ENCODE measurements at regions not wholly inside any gene's neighbourhood (a gene's known extent, or its start where the extent isn't known, plus 50 kb on each side); places are given as distances from the start of the nearest gene placed in this dataset.

DNA sequence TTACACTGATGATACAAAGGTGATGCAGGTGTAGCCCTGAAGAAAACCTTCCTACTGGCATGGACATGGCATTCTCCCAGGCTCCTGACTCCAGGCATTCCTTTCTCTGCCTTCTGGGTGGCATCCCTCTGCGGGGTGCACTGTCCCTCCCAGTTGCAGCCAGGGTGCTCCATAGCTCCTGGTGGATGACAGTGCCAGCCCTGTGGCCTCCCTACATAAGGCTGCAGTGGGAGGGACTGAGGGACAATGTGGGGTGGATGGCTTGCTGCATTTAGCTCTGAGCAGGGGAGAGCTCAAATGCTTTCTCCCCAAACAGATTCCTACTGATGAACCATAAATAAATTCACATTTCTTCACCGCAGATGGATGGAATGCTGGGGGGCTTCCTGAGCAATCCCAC is 97.0 kb upstream of the GJB5 start:
- POLR2A ChIA-PET: no interaction called here
- in situ Hi-C loops (cut with HindIII; ENCODE audit: low pct_unique_long_range_greater_than_20kb, low sequenced_read_pairs): no loop called here
- H3K27me3 ChIP-seq (ENCODE audit: control insufficient read depth, insufficient read depth, low read length): peaks cover 6% of the 10 kb centered on the region
- H3K4me3 ChIP-seq (ENCODE audit: low read depth in 2 of 2, low read length in 2 of 2): no peak overlapping the region
- CTCF ChIA-PET: no interaction called here
- ATAC-seq: no peak
- H3K27ac ChIP-seq (ENCODE audit: low read length): no peak overlapping the region
- no peaks in the 10 kb centered on the region for H3K4me1 ChIP-seq (ENCODE audit: control insufficient read depth, insufficient read depth, low read length)
- no peaks in the 10 kb centered on the region for H3K36me3 ChIP-seq (ENCODE audit: control insufficient read depth, insufficient read depth, low read length)
- no peaks in the 10 kb centered on the region for H3K9me3 ChIP-seq (ENCODE audit: control insufficient read depth, insufficient read depth, low read depth, low read length)
- BruUV-seq (replicated peaks): no TSS peak
- DNase-seq (ENCODE audit: low read depth, low spot score): no peak
- TF ChIP-seq POLR2AphosphoS5 (IDR thresholded peaks at IDR 0.05; ENCODE audit: low read depth, low read length) (no peak), TCF7L2 (IDR thresholded peaks at IDR 0.05; ENCODE audit: low read depth, low read length) (no peak), SIN3A (IDR thresholded peaks at IDR 0.05; ENCODE audit: borderline replicate concordance, insufficient read depth, low read depth, low read length) (no peak)
- TF ChIP-seq, protein P1, sequence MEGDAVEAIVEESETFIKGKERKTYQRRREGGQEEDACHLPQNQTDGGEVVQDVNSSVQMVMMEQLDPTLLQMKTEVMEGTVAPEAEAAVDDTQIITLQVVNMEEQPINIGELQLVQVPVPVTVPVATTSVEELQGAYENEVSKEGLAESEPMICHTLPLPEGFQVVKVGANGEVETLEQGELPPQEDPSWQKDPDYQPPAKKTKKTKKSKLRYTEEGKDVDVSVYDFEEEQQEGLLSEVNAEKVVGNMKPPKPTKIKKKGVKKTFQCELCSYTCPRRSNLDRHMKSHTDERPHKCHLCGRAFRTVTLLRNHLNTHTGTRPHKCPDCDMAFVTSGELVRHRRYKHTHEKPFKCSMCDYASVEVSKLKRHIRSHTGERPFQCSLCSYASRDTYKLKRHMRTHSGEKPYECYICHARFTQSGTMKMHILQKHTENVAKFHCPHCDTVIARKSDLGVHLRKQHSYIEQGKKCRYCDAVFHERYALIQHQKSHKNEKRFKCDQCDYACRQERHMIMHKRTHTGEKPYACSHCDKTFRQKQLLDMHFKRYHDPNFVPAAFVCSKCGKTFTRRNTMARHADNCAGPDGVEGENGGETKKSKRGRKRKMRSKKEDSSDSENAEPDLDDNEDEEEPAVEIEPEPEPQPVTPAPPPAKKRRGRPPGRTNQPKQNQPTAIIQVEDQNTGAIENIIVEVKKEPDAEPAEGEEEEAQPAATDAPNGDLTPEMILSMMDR (IDR thresholded peaks at IDR 0.05): no peak
- TF ChIP-seq, protein P2, sequence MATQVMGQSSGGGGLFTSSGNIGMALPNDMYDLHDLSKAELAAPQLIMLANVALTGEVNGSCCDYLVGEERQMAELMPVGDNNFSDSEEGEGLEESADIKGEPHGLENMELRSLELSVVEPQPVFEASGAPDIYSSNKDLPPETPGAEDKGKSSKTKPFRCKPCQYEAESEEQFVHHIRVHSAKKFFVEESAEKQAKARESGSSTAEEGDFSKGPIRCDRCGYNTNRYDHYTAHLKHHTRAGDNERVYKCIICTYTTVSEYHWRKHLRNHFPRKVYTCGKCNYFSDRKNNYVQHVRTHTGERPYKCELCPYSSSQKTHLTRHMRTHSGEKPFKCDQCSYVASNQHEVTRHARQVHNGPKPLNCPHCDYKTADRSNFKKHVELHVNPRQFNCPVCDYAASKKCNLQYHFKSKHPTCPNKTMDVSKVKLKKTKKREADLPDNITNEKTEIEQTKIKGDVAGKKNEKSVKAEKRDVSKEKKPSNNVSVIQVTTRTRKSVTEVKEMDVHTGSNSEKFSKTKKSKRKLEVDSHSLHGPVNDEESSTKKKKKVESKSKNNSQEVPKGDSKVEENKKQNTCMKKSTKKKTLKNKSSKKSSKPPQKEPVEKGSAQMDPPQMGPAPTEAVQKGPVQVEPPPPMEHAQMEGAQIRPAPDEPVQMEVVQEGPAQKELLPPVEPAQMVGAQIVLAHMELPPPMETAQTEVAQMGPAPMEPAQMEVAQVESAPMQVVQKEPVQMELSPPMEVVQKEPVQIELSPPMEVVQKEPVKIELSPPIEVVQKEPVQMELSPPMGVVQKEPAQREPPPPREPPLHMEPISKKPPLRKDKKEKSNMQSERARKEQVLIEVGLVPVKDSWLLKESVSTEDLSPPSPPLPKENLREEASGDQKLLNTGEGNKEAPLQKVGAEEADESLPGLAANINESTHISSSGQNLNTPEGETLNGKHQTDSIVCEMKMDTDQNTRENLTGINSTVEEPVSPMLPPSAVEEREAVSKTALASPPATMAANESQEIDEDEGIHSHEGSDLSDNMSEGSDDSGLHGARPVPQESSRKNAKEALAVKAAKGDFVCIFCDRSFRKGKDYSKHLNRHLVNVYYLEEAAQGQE (IDR thresholded peaks at IDR 0.05; ENCODE audit: insufficient read depth in 1 of 2, low read depth in 2 of 2, low read length in 1 of 2): no peak
- intact Hi-C loops (cut with micrococcal nuclease; ENCODE audit: unreplicated experiment): no loop called here

DNA sequence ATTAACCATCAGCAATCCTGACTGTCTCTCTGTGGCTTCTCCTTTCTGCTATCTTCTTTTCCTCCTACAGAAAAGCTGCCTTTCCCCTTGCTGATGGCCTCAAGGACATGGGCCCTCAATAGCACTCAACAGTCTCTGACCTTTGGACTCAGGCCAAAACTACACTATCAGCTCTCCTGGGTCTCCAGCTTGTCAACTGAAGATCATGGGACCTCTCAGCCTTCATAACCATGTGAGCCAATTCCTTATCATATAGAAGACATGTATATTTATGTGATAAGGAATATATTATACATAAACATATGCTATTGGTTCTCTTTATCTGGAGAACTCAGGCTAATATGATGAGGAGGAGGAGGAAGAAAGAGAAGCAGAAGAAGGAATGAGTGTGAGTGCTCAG is 91.8 kb upstream of the GJB5 start:
- no peaks in the 10 kb centered on the region for H3K4me1 ChIP-seq (ENCODE audit: control insufficient read depth, insufficient read depth, low read length)
- no TSS peak for BruUV-seq (replicated peaks)

More for the DNA sequence above, 91.8 kb upstream of the GJB5 start:
- intact Hi-C loops (cut with micrococcal nuclease; ENCODE audit: unreplicated experiment) (no loop called here), in situ Hi-C loops (cut with HindIII; ENCODE audit: low pct_unique_long_range_greater_than_20kb, low sequenced_read_pairs) (no loop called here)
- H3K36me3 ChIP-seq (ENCODE audit: control insufficient read depth, insufficient read depth, low read length): no peaks in the 10 kb centered on the region
- H3K4me3 ChIP-seq (ENCODE audit: low read depth in 2 of 2, low read length in 2 of 2): no peak overlapping the region
- POLR2A ChIA-PET: no interaction called here
- CTCF ChIA-PET: no interaction called here
- no peak overlapping the region for H3K27ac ChIP-seq (ENCODE audit: low read length)
- no peaks in the 10 kb centered on the region for H3K9me3 ChIP-seq (ENCODE audit: control insufficient read depth, insufficient read depth, low read depth, low read length)
- peaks cover 3% of the 10 kb centered on the region for H3K27me3 ChIP-seq (ENCODE audit: control insufficient read depth, insufficient read depth, low read length)
- DNase-seq (ENCODE audit: low read depth, low spot score) (no peak), ATAC-seq (no peak)
- TF ChIP-seq TCF7L2 (IDR thresholded peaks at IDR 0.05; ENCODE audit: low read depth, low read length) (no peak), POLR2AphosphoS5 (IDR thresholded peaks at IDR 0.05; ENCODE audit: low read depth, low read length) (no peak), SIN3A (IDR thresholded peaks at IDR 0.05; ENCODE audit: borderline replicate concordance, insufficient read depth, low read depth, low read length) (no peak)
- TF ChIP-seq, protein P1 (IDR thresholded peaks at IDR 0.05): no peak
- TF ChIP-seq, protein P2 (IDR thresholded peaks at IDR 0.05; ENCODE audit: insufficient read depth in 1 of 2, low read depth in 2 of 2, low read length in 1 of 2): no peak

All from Panc1 (cell line).